GM18502 (cell line): ENCODE measurements at regions not wholly inside any gene's neighbourhood (a gene's known extent, or its start where the extent isn't known, plus 50 kb on each side); places are given as distances from the start of the nearest gene placed in this dataset.
A peak's percentile ranks its signal among the peaks of the same experiment; 100 is the strongest.

Experiments used
- ATAC-seq: cut with Tn5 transposase; IDR thresholded peaks from one replicate; pipeline ENCODE4 v1.9.1; 2021; ENCODE audit warnings: mild to moderate bottlenecking; ENCODE audit not compliant: unreplicated experiment, poor library complexity

DNA sequence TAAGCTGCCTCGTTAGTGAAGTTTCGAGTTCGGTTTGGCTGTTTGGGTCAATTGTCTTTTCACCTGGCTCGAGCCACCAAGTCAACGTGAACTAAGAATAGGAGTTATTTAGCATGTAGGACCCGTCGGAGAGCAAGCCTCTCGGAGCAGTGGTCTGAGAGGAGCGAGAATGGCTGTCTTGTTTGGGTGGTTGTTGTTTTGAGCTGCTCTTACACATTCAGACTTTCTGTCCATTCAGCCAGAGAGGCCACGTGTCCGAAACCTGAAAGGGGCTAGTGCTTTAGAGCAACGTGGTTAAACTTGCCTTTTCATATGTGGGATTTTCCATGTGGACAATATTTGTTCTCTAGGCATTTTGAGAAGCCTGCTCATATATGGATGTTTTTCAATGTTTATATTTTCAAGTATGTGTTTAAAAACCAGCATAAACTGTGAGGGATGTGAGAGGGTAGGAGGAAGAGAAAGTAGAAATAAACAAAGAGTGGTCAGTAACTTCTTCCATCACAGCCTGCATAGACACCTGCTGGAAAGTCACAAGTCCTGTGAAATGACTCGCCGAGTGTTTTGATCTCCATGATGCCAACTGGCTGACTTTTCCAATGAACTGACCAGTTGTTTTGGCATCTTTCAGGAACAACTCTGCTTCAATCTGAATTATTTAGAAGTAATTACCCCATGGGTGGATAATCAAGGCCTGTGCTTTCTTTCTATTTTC is 221.0 kb downstream of the ASCL1 start:
- no peak for ATAC-seq

- ATAC-seq, result peak; percentile 93
Observed at GRCh38 chr12:103181366-103182152, 224.1 kb downstream of the ASCL1 start.

- ATAC-seq, result no peak
Observed at GRCh38 chr12:103182299-103182698, 224.8 kb downstream of the ASCL1 start.

DNA sequence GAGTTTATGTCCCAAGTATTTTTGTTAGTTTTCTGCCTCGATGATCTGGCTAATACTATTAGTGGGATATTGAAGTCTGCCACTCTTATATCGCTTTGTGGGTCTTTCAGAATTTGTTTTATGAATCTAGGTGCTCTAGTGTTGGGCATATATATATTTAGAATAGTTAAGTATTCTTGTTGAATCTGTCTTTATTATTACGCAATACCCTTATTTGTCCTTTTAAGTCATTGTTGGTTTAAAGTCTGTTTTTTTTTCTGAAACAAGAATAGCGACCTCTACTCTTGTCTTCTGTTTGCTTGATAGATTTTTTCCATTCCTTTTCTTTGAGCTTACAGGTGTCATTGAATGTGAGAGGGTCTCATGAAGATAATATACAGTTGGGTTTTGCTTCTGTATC is 239.0 kb downstream of the ASCL1 start:
- ATAC-seq, result no peak

DNA sequence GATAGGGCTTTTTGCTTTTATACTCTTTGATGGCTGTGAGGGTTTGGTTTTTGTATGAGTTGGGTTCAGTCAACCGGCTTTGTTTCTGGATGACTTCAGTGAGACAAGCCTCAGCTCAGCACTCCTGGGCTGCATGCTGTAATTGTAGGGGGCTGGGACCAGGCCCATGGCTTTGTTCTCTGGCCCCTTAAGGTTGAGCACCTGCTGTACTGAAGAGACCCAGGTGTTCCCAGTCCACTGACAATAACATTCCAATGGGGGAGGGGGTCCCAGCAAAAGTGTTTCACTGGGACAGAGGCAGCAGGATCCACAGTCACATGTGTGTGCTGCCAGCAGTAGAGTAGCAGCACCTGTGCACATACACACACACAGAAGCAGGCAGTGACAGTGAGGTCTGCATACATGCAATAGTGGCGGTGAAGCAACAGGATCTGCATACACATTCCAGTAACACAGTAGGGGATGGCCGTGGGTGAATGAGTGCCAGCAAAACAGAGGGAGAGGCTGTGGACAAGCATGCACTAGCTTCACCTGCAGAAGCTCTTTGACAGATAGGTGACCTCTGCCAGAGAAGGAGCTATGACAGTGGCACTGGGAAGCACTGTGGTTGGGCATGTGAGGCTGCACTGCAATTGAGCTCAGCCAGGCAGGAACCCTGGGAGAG is 240.4 kb downstream of the ASCL1 start:
- ATAC-seq, result no peak

DNA sequence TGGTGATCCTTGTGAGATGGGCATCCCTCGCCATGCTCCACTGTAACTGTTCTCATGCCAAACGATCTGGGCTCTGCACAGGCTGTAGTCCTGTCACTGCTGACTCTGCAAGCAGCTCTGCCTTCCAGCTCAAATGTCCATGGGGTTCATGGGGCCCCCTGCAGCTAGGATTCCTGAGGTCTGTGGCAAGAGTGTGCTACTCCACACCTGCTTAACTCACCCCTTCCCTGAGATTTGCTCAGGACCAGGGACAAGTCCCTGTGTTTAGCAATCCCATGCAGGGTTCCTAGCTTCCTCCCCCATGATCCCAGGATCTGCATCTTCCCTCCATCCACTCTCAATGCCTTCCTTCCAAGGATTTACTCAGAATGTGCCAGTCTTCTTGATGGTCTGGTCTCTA is 241.0 kb downstream of the ASCL1 start:
- ATAC-seq, result no peak

DNA sequence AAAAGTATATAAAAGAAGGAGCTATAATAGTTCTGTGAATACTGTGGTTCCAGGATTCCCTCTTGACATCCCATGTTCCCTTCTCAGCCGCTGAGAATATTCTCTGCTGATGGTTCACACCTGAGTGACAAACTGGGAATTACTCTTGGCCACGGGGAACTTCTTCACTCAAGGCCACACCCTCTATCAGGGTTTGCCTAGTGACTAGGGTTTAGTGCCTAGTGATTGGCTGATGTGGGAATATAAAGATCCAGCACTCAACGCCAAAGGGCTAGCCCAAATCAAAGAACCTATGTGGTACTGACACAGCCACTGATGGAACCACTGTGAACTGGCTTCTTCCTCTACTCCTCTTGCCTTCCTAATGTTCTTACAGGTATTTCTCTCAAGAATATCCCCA is 248.4 kb downstream of the ASCL1 start:
- ATAC-seq, result no peak

DNA sequence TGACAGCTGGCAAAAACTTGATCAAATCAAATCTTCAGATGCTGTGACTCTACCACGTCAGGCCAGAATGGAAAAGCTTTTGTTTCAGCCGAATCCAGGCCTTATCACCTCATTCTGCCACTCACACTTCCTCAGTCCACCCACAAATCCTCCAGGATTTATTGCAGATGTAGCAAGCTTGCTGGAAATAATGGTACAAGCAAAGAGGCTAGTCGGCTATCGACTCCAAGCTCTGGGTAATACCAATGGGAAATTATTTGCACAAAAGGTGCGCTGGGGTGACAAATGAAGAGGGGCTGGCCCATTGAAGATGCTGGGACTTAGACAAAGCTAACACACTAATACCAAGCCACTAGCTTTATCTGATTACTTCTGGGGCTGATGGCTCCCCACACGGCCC is 250.5 kb downstream of the ASCL1 start:
- ATAC-seq, result no peak

DNA sequence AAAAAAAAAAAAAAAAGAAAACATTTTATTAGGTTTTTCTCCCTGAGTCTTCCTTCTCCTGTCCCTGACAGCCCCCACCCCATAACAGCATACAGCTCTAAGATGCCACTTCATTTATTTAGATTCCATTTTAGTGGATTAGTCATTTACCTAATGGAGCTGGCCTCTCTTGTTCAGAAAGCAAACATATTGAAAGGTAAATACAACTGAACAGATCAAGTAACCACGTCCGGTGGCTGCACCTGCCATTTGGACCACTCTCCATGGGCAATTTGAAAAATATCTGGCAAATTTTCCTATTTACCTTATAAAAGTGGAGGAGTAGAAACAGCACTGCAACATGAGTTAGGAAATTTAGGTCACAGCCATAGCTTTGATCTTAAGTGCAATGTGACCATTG is 254.6 kb downstream of the C12orf42 start:
- no peak for ATAC-seq

DNA sequence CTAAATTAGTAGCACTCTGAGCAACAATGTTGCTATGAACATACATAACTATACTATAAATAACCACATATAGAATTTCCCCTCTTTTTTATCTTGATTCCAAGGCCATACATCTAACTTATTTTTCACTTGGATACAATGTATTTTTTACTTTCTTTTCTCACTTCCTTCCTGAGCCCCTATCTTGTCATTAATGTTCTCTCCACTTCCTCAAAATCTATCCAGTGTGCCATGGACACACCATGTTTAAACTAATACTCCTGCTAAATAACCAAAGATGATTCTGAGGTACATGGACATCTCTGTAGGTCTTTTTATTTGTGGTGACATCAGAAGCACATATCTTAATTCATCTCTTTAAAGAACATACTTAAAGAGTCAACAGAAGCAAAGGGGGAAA is 251.2 kb downstream of the C12orf42 start:
- no peak for ATAC-seq

- ATAC-seq, result no peak
Observed at GRCh38 chr12:103247531-103247930, 248.2 kb downstream of the C12orf42 start.

DNA sequence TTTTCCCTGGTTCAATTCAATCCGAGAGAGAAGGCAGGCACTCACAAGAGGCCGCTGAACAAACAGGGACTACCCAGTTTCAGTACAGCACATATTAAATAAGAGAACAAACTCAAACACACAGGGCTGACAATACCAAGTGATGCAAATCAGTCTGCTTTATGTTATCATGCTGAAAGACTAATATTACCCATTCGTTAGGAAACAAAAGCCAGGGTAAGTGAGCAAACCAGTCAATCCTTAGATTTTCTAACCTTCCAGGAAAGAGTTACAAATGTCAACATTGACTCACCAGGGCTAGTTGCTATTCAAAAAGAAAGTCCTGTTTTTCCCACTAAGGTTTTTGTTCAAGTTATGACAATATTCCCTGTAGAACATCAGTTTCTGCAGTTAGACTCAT is 246.2 kb downstream of the C12orf42 start:
- ATAC-seq, result no peak

GRCh38 chr12:103250487-103250886 is 245.3 kb downstream of the C12orf42 start:
- ATAC-seq, result no peak
